ENCODE measurements at regions not wholly inside any gene's neighbourhood (a gene's known extent, or its start where the extent isn't known, plus 50 kb on each side); places are given as distances from the start of the nearest gene placed in this dataset.

- no peak for DNase-seq
Observed at GRCh38 chr7:35581605-35582210, 113.2 kb downstream of the HERPUD2 start.

DNA sequence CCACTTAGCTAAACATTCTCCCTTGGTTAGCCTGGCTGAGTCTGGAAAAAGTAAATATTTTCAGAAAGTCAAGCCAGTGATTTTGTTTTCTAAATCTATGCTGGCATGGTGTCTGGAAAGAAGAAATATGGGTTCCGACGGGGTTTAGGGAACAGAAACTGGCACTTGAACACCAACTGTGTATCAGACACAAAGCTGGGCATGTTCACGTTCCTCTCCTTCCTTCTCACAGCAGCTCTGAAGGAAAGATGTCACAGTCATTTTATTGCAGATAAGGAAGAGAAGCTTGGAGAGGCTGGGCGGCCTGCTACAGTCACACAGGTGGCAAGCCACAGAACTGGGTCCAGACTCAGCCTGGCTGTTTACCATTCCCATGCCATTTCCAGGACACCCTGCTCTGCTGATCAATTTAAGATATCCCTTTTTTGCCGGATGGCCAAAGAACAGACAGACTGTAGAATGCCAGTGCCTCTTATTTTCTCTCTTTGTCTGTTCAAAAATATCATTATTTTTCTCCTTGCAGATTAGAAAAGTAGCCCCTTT is 118.8 kb downstream of the HERPUD2 start:
- no peak for DNase-seq

GRCh38 chr7:35571611-35572240 is 123.2 kb downstream of the HERPUD2 start:
- no peak for DNase-seq

GRCh38 chr7:35570937-35571336 is 124.0 kb downstream of the HERPUD2 start:
- no peak for DNase-seq

GRCh38 chr7:35565927-35566326 is 129.0 kb downstream of the HERPUD2 start:
- DNase-seq, result no peak

DNA sequence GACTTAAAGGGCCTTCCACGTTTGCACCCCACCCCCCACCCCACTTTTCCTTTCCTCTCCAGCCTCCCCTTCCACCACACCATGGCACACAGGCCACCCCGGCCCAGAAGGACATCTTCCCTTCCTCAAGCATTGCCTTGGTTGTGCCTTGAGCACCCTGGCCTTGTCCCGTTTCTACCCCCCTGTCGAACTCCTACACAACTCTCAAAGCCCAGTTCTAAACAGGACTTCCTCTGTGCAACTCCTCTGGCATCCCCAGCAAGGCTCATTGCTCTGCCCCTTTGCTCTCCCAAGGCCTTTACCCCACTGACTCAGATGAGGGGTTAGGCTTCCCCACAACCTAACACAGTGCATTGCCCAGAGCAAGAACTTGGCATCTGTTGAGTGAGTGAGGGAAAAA is 136.1 kb downstream of the HERPUD2 start:
- no peak for DNase-seq

DNA sequence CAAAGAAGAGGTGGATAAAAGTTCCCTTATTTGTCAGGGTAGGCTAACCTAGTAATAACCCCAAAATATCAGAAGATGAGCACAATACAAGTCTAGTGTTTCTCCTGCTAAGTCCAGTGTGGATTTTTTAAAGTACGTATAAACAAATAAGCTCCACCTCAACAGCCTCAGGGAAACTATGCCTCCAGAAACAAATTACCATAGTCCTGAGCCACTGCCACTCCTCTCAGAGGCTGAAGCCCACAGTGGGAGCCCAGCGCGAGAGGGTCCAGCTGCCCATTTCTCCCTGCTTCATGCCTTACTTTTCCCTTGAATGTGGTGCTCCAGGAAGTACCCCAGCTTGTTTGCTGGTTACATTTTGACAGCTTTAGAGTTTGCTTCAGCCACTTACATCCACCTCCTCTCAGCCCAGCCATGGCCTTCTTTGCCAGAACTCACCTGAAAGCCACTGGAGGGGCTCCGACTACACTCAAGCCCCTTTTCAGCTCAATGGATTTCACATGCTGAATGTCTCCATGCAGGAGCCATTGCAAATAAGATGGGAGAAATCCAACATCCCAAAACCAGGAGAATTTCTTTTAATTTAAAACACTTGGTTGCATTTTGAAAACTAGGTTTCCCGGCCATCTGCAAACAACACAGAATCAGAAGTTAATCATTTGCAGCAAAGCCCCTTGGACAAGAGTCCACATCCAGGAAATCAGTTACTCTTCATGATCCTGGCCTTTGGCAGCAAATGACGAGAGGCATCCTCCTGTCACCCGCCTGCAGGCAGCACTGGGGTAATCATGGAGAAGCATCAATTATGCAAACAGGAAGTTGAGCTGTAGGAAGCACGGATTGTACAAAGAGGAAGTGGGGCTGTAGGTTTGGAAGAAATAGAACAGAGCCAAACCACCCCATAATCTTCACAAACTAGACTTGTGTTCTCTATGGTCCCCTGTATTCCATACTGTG is 138.1 kb downstream of the HERPUD2 start:
- DNase-seq, result no peak

GRCh38 chr7:35555934-35556333 is 139.0 kb downstream of the HERPUD2 start:
- no peak for DNase-seq

- no peak for DNase-seq
Observed at GRCh38 chr7:35555386-35555785, 139.5 kb downstream of the HERPUD2 start.

DNA sequence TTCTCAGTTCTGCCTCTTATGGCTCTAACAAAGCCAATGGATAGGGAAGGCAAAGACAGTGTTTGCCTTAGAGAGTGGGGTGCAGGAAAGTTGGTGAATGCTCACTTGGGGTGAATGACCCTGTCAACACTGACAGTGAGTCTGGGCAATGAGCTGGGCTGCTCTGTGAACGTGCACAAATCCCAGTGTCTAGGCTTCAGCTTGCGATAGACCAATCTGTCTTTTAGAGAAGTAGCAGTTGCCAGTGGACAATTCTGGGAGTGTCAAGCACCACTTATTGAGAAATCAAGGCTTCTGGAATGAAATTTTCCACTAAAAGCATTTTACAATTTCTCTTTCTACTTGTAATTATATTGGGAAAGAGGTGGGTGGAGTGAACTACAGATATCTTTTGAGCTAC is 141.4 kb downstream of the HERPUD2 start:
- no peak for DNase-seq

DNA sequence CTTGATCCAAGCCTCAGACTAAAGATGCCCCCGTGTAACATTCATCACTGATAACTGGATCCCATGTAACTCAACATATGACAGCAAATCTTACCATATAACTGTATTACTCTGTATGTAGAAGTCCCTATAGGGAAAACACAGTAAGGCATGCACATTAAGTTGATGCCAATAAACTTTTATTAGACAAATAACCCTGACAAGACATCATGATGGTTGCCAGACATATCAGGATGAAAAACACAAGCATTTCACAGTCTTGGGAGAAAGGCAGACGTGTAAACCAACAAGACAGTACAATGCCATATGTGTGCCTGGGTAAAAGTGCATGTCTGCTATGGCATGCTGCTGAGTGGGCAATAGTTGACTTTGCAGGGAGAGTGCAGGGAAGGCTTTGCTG is 142.2 kb downstream of the HERPUD2 start:
- no peak for DNase-seq

GRCh38 chr7:35551321-35552081 is 143.4 kb downstream of the HERPUD2 start:
- no peak for DNase-seq

DNA sequence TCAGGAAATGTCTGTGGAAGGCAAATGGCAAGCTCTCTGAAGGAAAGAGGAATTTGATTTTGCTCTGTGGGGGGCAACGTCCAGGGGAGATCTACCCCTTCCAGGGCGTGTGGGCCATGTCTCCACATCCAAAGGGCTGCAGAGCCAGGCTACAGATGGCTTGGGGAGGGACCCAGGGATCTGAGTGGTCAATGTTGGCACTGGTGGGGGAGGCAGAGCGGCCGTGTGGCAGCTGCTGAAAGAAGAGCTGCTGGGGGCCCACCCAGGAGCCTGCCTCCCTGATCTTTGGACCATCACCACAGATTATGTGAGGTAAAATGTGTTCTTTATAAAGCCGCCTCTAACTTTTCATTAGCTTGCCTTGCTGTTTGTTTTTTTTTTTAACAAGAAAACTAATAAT is 144.1 kb downstream of the HERPUD2 start:
- DNase-seq, result no peak

DNA sequence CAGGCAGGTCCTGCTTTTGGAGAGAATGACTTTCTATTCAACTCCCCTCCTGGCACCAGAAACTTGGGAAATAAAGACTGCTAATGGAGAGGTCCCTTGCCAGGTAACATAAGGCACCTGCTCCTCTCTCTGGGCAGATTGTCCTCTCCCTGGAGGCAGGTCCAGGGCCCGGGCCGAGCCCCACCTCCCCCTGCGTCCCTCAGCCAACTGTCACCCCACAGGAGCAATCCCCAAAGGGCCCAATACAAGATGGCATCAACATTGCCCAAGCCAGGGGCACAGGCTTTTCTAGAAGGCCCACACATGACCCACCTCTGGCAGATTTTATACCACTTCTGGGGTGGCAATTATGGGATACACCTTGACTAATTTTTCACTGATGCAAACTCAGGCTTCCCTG is 145.2 kb downstream of the HERPUD2 start:
- no peak for DNase-seq

DNA sequence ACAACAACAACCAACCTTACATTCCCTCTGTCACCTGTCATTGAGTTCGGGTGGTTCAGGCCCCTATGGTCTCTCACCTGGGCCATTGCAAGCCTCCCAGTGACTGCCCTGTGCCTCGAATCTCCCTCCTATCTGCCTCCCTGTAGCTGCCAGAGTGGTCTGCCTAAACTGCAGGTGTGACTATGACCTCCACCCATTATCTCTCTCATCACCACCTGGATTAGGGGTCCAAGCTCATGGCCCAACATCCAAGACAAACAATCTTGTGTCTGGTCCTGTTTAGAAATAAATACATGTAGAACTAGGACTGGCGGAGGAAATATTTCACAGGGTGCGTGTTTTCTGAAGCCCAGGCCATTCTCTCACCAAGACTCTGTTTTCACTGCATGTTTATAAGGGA is 146.6 kb downstream of the HERPUD2 start:
- DNase-seq, result no peak

GRCh38 chr7:35546691-35547429 is 148.1 kb downstream of the HERPUD2 start:
- DNase-seq, result no peak

- DNase-seq, result no peak
Observed at GRCh38 chr7:35545831-35546230, 149.1 kb downstream of the HERPUD2 start.

DNA sequence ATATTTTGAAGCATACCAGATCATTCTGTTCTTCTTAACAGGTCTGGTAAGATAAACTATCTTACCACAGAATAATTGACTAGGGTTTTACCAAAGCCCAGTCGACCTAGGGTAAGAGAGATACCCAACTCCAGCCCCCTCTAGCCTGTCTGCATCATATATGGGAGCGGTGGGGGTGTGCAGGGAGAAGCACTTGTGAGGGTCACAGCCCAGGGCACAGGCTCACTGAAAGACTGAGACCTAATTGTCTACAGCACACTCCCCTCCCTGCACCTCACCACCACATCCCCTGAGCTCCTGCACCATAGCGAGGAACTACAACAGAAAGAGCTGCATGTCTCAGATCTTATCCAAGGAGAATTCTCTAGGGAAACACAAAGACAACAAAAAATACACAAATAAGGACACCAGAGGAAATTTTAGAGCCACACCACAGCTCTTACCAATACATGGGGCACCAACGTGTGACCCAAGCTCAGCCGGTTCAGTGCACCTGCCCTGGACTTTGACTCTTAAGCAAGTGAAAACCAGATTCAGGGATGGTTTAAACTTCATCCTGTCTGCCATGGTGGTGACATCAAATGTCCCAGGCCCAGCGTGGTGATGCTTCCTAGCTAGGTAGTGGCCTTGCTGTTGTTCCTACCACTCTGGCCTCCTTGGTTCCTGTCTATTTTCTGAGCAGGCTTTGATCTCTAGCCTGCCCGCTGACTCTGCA is 150.8 kb downstream of the HERPUD2 start:
- no peak for DNase-seq

GRCh38 chr7:35537067-35538023 is 157.6 kb downstream of the HERPUD2 start:
- DNase-seq, result peak; percentile 89

DNA sequence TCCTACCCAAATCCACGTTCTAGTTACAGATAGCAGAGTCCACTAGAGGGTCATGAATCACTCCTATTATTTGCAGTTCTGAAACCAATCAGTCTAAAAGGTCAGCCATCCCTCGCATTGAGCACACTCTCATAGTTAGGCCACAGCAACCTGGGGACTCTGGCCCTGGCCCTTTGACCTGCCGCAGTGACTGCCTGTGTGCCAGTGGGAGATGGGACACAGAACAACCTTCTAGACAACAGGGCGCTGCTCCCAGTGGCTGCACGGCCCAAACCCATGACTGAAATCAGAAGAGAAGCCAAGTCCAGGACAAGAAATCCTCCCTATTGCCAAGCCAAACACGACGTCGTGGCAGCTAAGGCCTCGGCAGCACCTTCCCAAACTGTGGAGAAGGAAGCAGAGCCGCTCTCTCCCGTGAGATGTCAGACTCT is 158.5 kb downstream of the HERPUD2 start:
- no peak for DNase-seq

Measured in right forelimb (tissue), 1 donor.